AG09309 (cell line): ENCODE measurements at regions not wholly inside any gene's neighbourhood (a gene's known extent, or its start where the extent isn't known, plus 50 kb on each side); places are given as distances from the start of the nearest gene placed in this dataset.

ENCODE experiments used
- DNase-seq: peaks from one replicate; pipeline ENCODE4 v3.0.0-alpha.2; 2010; ENCODE audit warnings: low read depth
- H3K4me3 ChIP-seq: 2 replicates; pipeline ENCODE4 v1.5.1; 2011; ENCODE audit warnings: mild to moderate bottlenecking, low read depth, low read length, moderate library complexity; ENCODE audit not compliant: control insufficient read depth
- CTCF ChIP-seq: IDR thresholded peaks from 2 replicates; pipeline ENCODE4 v1.5.1; 2011; ENCODE audit warnings: mild to moderate bottlenecking, low read depth, low read length, inconsistent platforms; ENCODE audit not compliant: insufficient read depth, control insufficient read depth; ENCODE audit errors: missing control alignments

GRCh38 chr11:69569306-69570200 is 71.4 kb upstream of the CCND1 start:
- H3K4me3 ChIP-seq: no peak overlapping the region
- no peak for DNase-seq
- no peak for TF ChIP-seq CTCF

DNA sequence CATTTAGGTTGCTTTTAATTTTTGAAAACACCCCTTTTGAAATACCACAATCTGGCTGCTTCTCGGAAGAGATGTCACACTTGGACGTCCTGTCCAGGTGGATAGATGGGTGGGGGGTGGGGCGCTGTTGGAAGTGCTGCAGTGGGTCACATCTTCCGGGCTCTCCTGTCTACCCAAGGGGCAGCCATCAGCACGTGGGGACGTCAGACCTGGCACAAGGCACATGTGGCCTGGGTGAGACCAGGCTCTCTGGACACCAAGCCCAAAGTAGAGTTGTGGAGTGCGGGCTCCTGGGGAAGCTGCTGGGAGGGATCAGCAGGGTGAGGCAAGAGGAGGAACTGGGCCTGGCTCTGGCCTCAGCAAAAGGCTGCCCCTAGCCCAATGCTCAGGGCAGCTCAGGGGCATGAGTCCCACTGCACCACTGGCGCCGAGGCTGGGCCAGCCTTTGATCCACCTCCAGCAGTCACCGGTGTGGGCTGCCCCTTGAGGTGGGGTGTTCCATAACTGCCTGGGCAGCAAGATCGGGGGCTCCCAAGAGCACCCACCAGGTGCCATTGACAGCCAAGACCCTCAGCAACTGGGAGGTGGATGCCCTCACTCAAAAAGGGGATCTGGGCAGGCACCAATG is 68.6 kb upstream of the CCND1 start:
- TF ChIP-seq CTCF: no peak
- no peak overlapping the region for H3K4me3 ChIP-seq
- DNase-seq: no peak

DNA sequence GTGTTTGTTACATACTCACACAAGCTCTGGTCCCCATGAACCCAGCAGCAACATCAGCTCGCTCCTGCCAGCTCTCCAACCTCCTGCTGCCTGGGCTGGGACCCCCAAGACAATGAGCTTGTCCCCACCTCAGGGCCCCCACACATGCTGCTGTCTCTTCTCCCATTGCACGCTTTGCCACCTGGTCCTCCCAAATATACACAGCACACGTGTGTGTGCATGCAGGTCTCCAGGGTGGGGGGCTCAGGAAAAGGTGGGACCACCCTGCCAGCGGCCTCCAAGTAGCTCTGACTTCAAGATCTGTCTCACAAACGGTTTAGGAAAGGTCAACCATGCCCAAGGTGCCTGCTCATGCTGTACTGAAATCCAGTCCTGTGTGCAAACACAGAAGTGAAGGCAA is 68.1 kb upstream of the CCND1 start:
- H3K4me3 ChIP-seq: no peak overlapping the region
- TF ChIP-seq CTCF: no peak
- no peak for DNase-seq

DNA sequence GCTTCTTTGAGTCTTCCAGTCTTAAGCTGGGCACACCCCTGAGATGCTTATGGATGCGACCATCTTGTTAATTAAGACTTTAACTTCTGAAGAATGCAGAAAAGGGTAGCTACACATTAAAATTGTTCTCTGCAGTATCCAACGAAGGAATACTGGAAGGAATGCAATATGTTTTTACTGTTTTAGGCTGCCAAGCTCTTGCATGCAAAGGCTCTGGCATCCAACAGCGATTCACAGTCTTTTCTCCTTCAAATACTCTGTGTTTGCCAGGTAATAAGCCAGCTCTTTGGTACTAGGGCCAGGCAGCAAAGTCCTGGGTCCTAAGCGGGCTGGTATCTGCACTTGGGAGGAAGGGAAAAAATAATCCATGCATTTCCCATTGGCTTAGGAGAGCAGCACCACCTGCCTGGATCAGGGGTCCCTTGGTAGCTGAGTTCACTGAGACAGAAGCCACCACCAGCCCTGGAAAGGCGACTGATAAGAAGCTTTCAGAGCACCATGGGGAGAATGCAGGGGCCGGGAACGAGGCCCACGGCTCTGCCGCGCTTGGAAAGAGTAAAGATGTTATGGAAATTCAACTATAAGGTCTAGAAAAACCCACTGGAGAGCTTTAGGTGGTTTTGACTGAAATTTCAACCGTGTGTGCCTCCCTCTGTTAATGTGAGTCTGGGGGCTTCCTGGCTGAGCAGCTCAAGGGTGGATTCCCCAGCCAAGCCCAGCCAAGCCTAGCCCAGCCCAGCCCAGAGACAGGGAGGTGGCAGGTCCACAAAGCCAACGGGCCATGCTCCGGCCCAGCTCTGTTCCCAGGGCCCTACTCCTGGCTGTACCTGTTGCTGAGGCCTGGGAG is 67.0 kb upstream of the CCND1 start:
- no peak for DNase-seq
- H3K4me3 ChIP-seq: no peak overlapping the region
- TF ChIP-seq CTCF: no peak

DNA sequence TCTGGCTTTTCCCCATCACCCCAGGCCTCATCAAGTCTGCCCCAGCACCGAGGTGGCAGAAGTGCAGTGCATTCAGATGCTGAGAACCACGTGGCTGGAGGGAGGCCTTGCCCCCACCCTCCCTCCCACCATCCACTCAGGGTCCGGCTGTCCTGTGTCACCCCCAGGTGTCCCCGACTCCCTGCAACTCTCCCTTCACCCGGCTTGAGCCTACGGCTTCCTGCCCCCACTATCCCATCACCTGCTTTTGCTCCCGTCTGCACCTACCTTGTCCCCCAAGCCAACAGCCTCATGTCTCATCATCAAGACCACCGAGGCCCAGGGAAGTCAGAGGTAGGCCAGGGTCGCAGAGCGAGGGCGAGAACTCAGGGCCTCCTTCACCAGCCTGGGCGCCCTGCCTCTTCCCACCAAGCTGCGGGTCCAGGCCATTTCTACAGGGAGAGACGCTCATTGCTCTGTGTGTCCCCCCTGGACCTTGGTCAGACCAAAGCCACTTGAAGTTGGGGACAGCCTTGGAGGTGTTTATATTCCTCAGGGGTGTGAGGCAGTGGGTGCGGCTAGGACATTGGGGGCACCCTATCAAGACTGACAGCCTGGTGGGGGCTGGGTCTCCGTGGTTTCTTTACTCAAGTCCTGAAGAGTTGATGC is 66.2 kb upstream of the CCND1 start:
- TF ChIP-seq CTCF: no peak
- H3K4me3 ChIP-seq: no peak overlapping the region

More for the DNA sequence above, 66.2 kb upstream of the CCND1 start:
- DNase-seq: no peak
